ENCODE measurements at regions not wholly inside any gene's neighbourhood (a gene's known extent, or its start where the extent isn't known, plus 50 kb on each side); places are given as distances from the start of the nearest gene placed in this dataset.

- DNase-seq (no peak), ATAC-seq (no peak)
- TF ChIP-seq CTCF (IDR thresholded peaks at IDR 0.05): no peak
- no peak for TF ChIP-seq POLR2A (IDR thresholded peaks at IDR 0.05)
- Histone ChIP-seq H3K27me3 (no peaks in the 10 kb centered on the region), H3K27ac (no peak overlapping the region), H3K9me3 (no peaks in the 10 kb centered on the region), H3K4me1 (no peaks in the 10 kb centered on the region), H3K36me3 (replicated peaks in 1 of 2; ENCODE audit: insufficient read depth in 1 of 2, low read depth in 2 of 2) (no peaks in the 10 kb centered on the region), H3K4me3 (no peak overlapping the region)
- WGBS, 2 donors: 90 to 91% methylated on average over 9 of the region's 9 CpGs
- intact Hi-C loops (cut with DNase I): no loop called here
Observed at GRCh38 chr4:43968011-43968410, 480.6 kb downstream of the KCTD8 start.

- ATAC-seq (no peak), DNase-seq (no peak)
- no peaks in the 10 kb centered on the region for H3K4me1 ChIP-seq
- no peaks in the 10 kb centered on the region for H3K36me3 ChIP-seq (replicated peaks in 1 of 2; ENCODE audit: insufficient read depth in 1 of 2, low read depth in 2 of 2)
- intact Hi-C loops (cut with DNase I): no loop called here
- H3K9me3 ChIP-seq: no peaks in the 10 kb centered on the region
- TF ChIP-seq POLR2A (IDR thresholded peaks at IDR 0.05) (no peak), CTCF (IDR thresholded peaks at IDR 0.05) (no peak)
- no peaks in the 10 kb centered on the region for H3K27me3 ChIP-seq
- 73 to 75% methylated on average over 1 of the region's 1 CpG for WGBS, 2 donors
- no peak overlapping the region for H3K4me3 ChIP-seq
- no peak overlapping the region for H3K27ac ChIP-seq
Observed at GRCh38 chr4:43983610-43984009, 465.0 kb downstream of the KCTD8 start.

GRCh38 chr4:43987331-43987944, 461.2 kb downstream of the KCTD8 start:
- no peak overlapping the region for H3K27ac ChIP-seq
- no peak for ATAC-seq
- intact Hi-C loops (cut with DNase I): no loop called here
- no peaks in the 10 kb centered on the region for H3K36me3 ChIP-seq (replicated peaks in 1 of 2; ENCODE audit: insufficient read depth in 1 of 2, low read depth in 2 of 2)
- TF ChIP-seq POLR2A (IDR thresholded peaks at IDR 0.05): no peak
- no peak for TF ChIP-seq CTCF (IDR thresholded peaks at IDR 0.05)
- H3K27me3 ChIP-seq: no peaks in the 10 kb centered on the region
- no peak overlapping the region for H3K4me3 ChIP-seq
- WGBS, 2 donors: 83 to 88% methylated on average over 9 of the region's 9 CpGs
- H3K4me1 ChIP-seq: no peaks in the 10 kb centered on the region
- no peak for DNase-seq
- no peaks in the 10 kb centered on the region for H3K9me3 ChIP-seq

GRCh38 chr4:43990551-43990950, 458.1 kb downstream of the KCTD8 start:
- intact Hi-C loops (cut with DNase I): no loop called here
- H3K27ac ChIP-seq: no peak overlapping the region
- no peak for TF ChIP-seq POLR2A (IDR thresholded peaks at IDR 0.05)
- H3K36me3 ChIP-seq (replicated peaks in 1 of 2; ENCODE audit: insufficient read depth in 1 of 2, low read depth in 2 of 2): no peaks in the 10 kb centered on the region
- no peak overlapping the region for H3K4me3 ChIP-seq
- no peak for ATAC-seq
- H3K9me3 ChIP-seq: no peaks in the 10 kb centered on the region
- DNase-seq: no peak
- H3K4me1 ChIP-seq: no peaks in the 10 kb centered on the region
- WGBS, 2 donors: 68 to 74% methylated on average over 7 of the region's 7 CpGs
- no peaks in the 10 kb centered on the region for H3K27me3 ChIP-seq

- 15 to 21% methylated on average over 3 of the region's 3 CpGs for WGBS, 2 donors
- intact Hi-C loops (cut with DNase I): no loop called here
- H3K4me1 ChIP-seq: no peaks in the 10 kb centered on the region
- no peaks in the 10 kb centered on the region for H3K36me3 ChIP-seq (replicated peaks in 1 of 2; ENCODE audit: insufficient read depth in 1 of 2, low read depth in 2 of 2)
- DNase-seq (no peak), ATAC-seq (no peak)
- H3K4me3 ChIP-seq: no peak overlapping the region
- H3K9me3 ChIP-seq: no peaks in the 10 kb centered on the region
- TF ChIP-seq POLR2A (IDR thresholded peaks at IDR 0.05) (no peak), CTCF (IDR thresholded peaks at IDR 0.05) (no peak)
- H3K27ac ChIP-seq: no peak overlapping the region
- no peaks in the 10 kb centered on the region for H3K27me3 ChIP-seq
Observed at GRCh38 chr4:43990963-43991362, 457.6 kb downstream of the KCTD8 start.

Data from body of pancreas (tissue), 4 donors.